Lower leg skin (tissue), 4 donors: ENCODE measurements at regions not wholly inside any gene's neighbourhood (a gene's known extent, or its start where the extent isn't known, plus 50 kb on each side); places are given as distances from the start of the nearest gene placed in this dataset.

ENCODE experiments used
- DNase-seq, 2 donors: peaks; one replicate each; pipeline ENCODE4 v3.0.0-alpha.2; 2019; ENCODE audit warnings: low spot score in 2 of 2
- H3K4me3 ChIP-seq: fragments of 200-600 bp; sonication (generic); 2 replicates; pipeline ENCODE4 v1.5.1; 2017; ENCODE audit warnings: mild to moderate bottlenecking, low read depth; ENCODE audit not compliant: poor library complexity, severe bottlenecking
- CTCF ChIP-seq, 3 donors: fragments of 450-650 bp; IDR thresholded peaks; one replicate each; pipeline ENCODE4 v1.5.1; 2016; ENCODE audit warnings: antibody characterized with exemption in 3 of 3, mild to moderate bottlenecking in 3 of 3, moderate library complexity in 2 of 3
- POLR2A ChIP-seq, 2 donors: fragments of 450-650 bp; IDR thresholded peaks; one replicate each; pipeline ENCODE4 v1.6.1; 2016 to 2017; ENCODE audit warnings: antibody characterized with exemption in 2 of 2, mild to moderate bottlenecking in 1 of 2, moderate library complexity in 1 of 2
- WGBS, 2 donors: methylation state at CpG; one replicate each; pipeline ENCODE4 v1.1.5; 2018; 5-methylcytosine and 5-hydroxymethylcytosine counted together
- intact Hi-C: fragments of 100-400 bp; cut with DNase I; formaldehyde crosslinking; loops from one replicate; pipeline ENCODE4 v1.15.0; 2023; ENCODE audit warnings: low total_unique reads

- no peak overlapping the region for H3K4me3 ChIP-seq
- TF ChIP-seq CTCF (IDR thresholded peaks at IDR 0.05): no peak
- TF ChIP-seq POLR2A (IDR thresholded peaks at IDR 0.05): no peak
- no peak for DNase-seq
- intact Hi-C loops: no loop called here
These were observed 703.0 kb downstream of the PCDH18 start for GRCh38 chr4:136829280-136829679.

- no peak for DNase-seq
- WGBS, 2 donors: 80 to 87% methylated on average over 8 of the region's 8 CpGs
- no peak overlapping the region for H3K4me3 ChIP-seq
- TF ChIP-seq POLR2A (IDR thresholded peaks at IDR 0.05) (no peak), CTCF (IDR thresholded peaks at IDR 0.05) (no peak)
- intact Hi-C loops: no loop called here
These were observed 709.3 kb downstream of the PCDH18 start for GRCh38 chr4:136823020-136823419.

- WGBS, 2 donors: 38 to 51% methylated on average over 1 of the region's 1 CpG
- no peak for DNase-seq
- intact Hi-C loops: no loop called here
These were observed 713.4 kb downstream of the PCDH18 start for GRCh38 chr4:136818811-136819330.

GRCh38 chr4:136812100-136812880 lies 720.0 kb downstream of the PCDH18 start:
- no peak for DNase-seq
- no peak overlapping the region for H3K4me3 ChIP-seq
- TF ChIP-seq CTCF (IDR thresholded peaks at IDR 0.05): no peak
- TF ChIP-seq POLR2A (IDR thresholded peaks at IDR 0.05): no peak
- intact Hi-C loops: no loop called here
- WGBS, 2 donors: 95 to 96% methylated on average over 13 to 34 of the region's 42 CpGs

More at GRCh38 chr4:136818811-136819330, 713.4 kb downstream of the PCDH18 start:
- no peak for TF ChIP-seq POLR2A (IDR thresholded peaks at IDR 0.05)
- no peak for TF ChIP-seq CTCF (IDR thresholded peaks at IDR 0.05)
- no peak overlapping the region for H3K4me3 ChIP-seq

GRCh38 chr4:136811496-136812077 lies 720.7 kb downstream of the PCDH18 start:
- no peak for DNase-seq
- TF ChIP-seq POLR2A (IDR thresholded peaks at IDR 0.05) (no peak), CTCF (IDR thresholded peaks at IDR 0.05) (no peak)
- 96% methylated on average over 14 of the region's 14 CpGs for WGBS, 2 donors
- H3K4me3 ChIP-seq: no peak overlapping the region
- intact Hi-C loops: no loop called here
